LoVo (cell line): ENCODE measurements at regions not wholly inside any gene's neighbourhood (a gene's known extent, or its start where the extent isn't known, plus 50 kb on each side); places are given as distances from the start of the nearest gene placed in this dataset.
"Not testable (repeated sequence)": the region's sequence is repeated elsewhere in the genome, so short reads cannot be mapped to it uniquely, and the experiment has no call there.

Source experiments
- DNase-seq: peaks from one replicate; pipeline ENCODE4 v3.0.0-alpha.2; 2016; ENCODE audit warnings: low spot score

DNA sequence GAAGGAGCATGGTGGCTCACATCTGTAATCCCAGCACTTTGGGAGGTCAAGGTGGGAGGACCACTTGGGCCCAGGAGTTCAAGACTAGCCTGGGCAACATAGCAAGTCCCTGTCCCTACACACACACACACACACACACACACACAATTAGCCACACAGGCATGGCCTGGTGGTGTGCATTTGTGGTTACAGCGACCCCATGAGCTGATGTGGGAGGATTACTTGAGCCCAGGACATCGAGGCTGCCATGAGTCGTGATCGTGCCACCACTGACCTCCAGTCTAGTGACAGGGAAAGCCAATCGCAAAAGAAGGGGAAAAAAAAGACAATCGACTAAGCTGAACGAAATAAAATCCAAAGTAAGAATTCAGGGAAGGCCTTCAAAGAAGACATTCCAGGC, 67.9 kb downstream of the TBX3 start:
- DNase-seq: no peak

DNA sequence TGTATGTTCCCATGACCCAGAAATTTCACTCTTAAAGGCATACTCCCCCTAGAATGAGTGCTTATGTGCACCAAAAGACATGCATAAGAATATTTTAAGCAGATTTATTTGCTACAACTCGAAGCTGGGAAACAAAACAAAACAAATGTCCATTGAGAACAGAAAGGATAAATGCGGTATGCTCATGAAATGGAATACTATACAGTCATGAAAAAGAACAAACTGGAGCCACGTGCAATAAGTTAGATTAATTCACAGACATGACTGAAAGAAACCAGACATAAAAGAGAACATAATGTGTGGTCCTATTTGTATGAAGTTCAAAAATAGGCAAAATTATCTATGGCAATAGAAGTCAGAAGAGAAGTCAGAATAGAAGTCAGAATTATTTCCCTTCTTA, 69.9 kb downstream of the TBX3 start:
- DNase-seq: no peak

DNA sequence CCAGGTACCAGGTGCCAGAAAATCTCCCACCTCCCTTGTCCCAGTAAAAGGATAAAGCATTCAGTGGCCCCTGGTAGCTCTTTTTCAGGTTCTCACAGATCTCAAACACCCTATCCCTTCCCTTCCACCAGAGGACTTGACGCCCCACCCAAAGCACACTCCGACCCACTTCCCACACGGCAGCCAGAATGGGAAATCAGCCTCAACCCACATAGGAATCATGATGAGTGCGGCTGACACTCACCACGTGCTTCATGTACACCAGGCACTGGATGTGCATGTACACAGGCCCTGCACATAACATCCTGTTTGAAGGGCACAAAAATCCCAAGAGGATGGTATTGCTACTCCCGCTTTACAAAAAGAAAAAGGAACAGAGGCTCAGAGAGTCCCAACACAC, 71.9 kb downstream of the TBX3 start:
- DNase-seq: no peak

DNA sequence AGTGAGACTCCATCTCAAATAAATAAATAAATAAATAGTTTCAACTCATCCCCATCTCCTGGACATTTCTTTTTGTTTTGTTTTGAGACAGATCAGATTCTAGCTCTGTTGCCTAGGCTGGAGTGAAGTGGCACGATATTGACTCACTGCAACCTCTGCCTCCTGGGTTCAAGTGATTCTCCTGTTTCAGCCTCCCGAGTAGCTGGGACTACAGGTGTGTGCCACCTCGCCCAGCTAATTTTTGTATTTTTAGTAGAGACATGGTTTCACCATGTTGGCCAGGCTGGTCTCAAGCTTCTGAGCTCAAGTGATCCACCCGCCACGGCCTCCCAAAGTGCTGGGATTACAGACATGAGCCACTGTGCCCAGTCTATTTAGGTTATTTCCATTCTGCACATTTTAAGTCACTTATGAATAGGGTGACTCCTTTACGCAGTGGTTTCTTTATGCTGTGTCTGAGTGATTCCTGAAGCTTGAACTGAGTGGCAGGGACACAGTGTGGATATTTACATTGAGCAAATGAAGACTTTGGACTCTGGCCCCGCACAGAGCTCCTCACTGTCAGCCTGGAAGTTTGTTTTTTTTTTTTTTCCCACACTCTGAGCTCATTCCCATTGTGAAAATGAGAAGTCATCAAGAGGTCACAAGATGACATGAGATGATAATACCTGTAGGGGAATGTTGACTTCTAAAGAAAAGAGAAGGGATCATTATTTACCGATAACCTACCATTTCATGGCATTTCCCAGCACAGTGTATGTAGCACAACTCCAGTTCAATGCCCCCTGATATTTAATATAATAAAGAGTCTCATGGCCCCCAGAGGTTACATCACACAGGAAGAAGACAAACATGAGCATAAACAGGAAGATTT, 72.6 kb downstream of the TBX3 start:
- DNase-seq: peak; percentile 71

DNA sequence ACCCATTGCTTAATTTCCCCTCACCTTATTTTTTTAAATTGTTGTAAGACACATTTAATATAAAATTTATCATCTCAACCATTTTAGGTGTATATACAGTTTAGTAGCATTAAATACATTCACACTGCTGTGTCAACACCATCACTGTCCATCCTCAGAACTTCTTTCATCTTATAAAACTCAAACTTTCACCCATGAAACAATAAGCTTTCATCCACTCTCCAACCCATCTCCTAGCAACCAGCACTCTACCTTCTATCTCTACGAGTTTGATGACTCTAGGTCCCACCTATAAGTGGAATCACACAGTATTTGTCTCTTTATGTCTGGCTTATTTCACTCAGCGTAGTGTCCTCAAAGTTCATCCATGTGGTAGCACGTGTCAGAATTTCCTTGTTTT, 75.5 kb downstream of the TBX3 start:
- DNase-seq: no peak

DNA sequence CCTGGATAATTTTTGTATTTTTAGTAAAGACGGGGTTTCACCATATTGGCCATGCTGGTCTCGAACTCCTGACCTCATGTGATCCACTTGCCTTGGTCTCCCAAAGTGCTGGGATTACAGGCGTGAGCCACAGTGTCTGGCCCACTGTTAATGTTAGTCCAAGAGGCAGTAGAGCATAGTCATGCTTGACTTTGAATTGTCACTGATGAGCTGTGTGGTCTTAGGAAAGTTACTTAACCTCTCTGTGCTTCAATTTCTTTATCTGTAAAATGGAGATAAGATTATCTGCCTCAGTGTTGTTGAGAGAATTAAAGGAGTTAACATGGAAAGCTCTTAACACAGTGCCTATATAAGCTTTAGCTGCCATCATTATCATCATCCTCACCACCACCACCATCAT, 78.1 kb downstream of the TBX3 start:
- no peak for DNase-seq

DNA sequence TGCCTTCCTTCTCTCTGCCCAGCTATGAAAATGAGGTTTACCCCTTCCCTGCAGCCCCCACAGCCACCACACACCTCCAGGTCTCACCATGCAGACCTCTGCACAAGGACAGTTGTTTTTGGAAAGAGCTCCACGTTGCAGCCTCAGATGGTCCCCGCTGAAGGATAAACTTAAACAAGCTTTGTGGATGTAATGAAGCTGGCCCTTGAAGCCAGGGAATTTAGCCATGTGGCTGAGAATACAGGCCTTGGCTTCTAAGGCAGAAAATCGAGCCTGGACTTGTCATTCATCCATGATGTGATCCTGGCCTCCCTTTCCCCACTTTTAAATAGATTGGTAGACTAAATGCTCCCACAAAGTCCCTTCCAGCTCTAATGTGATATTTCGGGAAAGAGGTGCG, 79.4 kb downstream of the TBX3 start:
- DNase-seq: no peak

DNA sequence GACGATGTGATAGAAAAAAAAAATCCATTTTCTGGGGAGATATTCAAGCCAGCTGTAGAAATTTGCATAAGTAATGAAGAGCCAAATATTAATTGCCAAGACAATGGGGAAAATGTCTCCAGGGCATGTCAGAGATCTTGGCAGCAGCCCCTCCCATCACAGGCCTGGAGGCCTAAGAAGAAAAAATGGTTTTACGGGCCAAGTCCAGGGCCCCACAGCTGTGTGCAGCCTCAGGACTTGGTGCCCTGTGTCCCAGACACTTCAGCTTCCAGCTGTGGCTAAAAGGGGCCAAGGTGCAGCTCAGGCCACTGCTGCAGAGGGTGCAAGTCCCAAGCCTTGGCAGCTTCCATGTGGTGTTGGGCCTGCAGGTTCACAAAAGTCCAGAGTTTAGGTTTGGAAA, 83.4 kb downstream of the TBX3 start:
- DNase-seq: not testable (repeated sequence)

DNA sequence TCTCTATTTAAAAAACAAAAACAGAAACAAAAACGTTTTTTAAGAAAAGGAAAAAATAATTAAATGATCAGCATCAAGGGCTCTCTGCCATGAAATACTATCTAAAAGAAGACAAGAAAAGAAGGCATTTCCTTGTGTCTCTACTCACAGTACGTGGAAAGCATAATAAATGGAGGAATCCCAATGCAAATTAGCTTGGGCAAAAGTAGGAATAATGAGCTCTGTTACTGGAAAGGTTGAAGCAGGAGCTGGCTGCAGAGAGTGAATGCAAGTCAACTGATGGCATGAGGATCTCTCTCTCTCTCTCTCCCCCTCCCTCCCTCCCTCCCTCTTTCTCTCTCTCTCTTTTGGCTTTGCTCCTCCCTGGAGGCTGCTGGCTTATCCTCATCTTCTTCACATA, 85.9 kb downstream of the TBX3 start:
- DNase-seq: no peak

DNA sequence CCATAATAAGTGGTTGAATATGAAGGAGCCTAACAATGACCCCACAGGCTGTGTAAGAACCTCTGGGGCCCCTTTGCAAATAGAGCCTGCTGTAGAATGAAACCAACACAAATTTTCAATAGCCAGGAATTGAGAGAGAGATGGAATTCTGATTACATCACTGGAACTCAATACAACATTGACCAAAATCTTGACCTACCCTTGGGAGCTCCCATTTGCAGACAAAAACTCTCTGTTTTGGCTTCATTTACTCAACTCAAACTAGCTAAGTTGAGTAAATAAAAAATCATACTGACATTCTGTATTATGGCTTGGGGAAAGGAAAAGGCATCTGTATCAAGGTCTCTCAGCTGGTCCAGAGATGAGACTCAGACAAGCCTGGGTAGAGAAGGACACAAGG, 91.0 kb downstream of the TBX3 start:
- DNase-seq: no peak

DNA sequence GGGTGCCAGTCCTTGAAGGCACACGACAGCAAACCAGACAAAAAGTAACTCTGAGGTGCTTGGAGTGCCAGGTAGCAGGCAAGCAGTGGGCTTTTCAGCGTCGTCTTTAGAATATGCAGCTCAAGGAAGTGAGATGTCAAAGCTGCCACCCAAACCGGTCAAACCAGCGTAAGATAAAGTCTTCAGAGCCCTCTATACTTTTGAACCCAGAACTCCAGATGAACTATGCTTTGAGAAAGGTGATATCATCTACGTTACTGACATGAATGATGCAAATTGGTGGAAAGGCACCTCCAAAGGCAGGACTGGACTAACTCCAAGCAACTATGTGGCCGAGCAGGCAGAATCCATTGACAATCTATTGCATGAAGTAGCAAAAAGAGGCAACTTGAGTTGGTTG, 95.9 kb downstream of the TBX3 start:
- no peak for DNase-seq

DNA sequence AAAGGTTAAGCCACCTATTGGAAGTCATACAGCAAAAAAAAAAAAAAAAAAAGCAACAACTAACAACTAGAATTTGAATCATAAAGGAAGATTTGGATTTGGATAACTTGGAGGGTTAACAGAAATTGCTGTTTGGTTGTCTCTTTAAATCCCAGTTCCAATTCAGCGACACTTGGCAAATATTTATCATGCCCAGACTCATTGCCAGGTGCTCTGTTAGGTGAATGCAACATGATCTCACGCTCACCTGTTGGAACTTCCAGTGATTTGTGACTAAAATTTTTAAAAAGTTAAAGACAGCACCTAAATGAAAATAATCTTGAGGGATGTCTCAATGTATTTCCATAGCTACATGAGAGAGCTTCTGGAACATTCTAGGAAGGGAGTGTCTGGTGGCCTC, 103.7 kb downstream of the TBX3 start:
- no peak for DNase-seq

DNA sequence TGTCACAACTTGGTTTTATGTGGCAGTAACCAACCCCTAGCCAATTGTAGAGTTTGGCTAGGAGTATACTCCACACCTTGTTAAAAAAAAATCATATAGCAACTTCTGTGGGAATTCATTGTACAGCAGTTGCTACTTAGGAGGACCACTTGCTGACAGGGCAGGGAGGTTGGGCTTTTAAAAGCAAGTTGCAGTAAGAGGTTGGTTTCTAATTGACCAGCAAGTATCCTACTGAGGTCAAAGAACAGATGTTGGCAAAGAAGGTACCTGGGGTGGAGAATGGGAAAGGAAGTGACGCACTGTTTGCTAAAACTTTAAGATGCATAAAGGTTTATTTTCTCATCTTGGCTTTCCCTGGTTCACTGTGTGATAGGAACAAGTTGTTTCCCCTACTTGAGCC, 104.6 kb downstream of the TBX3 start:
- DNase-seq: no peak

DNA sequence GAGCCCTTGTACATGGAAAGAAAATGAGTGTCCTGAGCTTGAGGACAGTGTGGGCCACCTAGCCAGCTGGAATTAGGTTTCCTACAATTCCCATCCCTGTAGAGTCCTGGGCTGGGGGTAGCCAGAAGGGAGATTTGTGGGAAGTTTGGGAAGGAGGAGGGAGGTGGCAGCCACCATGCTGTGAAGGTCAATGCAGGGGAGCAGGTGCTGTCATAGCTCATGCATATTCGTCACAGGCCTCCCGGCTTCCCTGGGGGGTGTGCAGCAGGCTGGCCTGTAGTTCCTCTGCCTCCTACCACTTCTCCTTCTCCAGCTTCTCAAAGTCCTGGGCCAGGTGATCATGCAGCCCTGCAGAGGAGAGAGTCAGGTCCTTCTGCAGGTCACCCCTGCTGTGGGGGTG, 121.3 kb downstream of the TBX3 start:
- no peak for DNase-seq

DNA sequence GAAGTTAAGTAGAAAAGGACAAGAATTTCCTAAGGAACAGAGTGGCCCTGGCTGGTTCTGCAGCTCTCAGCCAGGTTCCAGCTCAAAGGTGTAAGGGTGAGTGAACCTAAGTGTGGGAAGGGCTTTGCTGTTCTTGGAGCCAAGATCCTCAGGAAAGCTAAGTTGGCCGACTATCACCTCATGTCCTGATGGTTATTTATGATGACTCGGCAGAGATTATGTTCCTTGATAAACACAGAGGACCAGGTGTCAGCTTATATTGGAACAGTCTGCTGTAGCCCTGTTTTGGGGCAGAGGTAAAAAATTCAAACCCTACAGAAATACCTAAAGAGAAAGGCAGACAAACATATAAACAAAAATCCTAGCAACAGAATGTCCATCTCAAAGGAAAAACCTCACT, 128.5 kb downstream of the TBX3 start:
- no peak for DNase-seq

DNA sequence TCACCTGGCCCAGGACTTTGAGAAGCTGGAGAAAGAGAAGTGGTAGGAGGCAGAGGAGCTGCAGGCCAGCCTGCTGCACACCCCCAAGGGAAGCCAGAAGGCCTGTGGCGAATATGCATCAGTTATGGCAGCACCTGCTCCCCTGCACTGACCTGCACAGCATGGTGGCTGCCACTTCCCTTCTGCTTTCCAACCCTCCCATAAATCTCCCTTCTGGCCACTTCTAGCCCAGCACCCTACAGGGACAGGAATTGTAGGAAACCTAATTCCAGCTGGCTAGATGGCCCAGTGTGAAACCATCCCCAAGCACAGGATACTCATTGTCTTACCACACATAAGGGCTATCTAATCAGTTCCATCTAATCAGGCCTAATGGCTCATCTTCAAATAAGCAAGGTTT, 136.3 kb downstream of the TBX3 start:
- DNase-seq: no peak

DNA sequence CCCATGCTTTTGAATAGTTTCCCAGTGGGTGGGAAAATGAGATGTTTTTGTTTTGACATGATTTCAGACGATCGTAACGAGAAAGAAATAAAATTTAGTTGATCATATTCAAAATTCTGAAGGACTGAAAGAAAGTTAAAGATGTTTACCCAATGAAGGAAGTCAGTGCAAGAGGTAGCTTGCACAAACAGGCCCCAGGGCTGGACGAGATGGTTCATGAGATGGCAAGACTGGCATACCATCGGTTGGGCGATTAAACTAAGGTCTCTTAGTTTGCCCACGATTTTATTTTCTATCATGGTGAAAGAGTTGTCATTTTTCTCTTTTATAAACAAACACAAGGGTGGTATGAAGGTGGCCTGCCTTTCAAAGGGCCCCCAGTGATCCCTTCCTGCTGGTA, 124.5 kb upstream of the TBX5 start:
- DNase-seq: no peak

DNA sequence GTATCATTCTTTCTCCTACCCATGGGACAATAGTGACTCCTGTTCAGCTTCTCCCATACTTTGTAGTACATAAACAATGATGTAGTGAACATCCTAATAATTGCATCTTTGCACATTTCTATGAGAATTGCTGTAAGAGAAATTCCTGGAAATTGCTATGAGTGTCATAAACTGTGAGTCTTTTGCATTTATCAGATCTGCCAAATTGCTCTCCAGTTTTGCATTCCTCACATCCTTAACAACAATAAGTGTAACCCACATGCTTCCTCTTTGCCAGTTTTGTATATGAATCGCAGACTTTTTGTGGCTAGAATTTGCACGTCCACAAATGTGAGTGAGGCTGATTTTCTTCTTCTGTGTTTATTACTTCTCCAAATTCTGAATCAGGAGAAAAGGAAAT, 124.0 kb upstream of the TBX5 start:
- no peak for DNase-seq

DNA sequence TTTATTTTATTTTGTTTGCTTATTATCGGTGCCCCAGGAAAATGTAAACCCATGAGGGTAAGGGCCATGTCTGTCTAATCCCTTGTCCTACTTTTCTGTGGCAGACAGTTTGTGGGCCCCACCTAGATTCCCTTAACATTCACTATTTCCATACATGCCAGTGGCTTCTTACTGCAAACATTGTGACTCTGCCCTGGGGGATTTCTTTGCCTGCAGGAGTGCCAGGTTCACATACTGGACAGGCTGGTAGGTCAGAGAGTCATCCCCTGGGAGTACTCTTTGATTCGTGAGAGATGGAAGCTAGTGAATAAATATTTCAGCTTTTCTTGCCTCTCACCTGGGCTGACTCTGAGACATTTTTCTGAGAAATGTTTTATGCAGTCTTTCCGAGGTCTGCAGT, 122.8 kb upstream of the TBX5 start:
- DNase-seq: no peak

DNA sequence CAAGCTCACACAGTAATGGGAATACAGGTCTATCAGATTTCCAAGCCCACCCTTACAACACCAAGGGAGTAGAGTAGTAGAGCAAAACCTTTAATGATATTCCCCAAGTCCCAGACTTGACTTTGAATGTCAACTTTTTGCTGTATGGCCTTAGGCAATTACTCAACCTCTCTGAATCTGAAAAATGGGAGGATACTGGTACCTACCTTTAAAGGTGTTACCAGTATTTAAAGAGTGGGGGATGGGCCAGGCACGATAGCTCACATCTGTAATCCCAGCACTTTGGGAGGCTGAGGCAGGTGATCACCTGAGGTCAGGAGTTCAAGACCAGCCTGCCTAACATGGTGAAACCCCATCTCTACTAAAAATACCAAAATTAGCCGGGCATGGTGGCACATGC, 115.2 kb upstream of the TBX5 start:
- not testable (repeated sequence) for DNase-seq

DNA sequence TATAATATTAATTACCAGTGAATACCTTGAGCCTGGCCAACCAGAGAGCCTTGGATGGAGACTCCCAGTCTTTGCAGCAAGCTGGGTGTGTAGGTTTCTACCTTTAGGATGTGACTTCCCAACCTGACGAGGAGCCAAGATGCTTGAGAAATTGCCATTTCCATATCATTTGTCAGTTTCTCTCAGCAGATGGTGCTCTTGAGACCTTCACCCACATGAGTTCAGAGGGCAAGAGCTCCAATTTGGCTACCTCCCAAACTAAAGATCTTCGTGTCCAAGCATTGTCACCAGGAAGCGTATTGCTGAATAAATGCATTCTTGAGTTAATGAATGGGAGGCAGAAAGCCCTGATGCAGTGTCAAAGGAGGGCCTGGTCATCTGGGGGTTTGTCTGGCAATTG, 106.4 kb upstream of the TBX5 start:
- DNase-seq: no peak

DNA sequence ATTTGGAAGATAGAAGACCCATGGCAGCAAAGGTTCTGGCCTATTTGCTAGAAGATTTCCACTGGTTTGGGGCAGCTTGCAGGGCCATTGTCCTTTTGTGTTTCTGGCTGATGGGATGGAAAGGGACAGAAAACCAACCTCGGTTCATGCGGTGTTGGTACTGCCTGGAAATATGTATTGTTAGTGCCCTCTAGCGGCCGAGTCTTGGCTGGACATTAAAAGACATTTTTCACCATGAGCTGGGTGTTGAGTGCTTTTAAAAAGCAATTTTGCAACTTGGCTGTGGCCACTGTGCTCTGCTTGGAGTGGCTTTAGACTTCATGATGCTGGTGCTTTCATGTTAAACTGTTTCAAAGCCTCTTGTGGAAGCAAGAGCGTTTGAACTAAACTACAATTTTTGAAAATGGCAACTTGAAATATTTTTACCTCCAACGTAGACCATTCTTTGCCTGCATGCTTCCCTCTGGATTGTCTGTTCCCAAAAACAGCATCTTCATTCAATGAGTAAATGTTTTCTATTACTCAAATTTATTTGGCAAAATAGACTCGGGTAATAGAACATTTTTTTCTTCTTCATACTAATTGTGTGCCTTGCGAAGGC, 102.7 kb upstream of the TBX5 start:
- peak; percentile 70 for DNase-seq

DNA sequence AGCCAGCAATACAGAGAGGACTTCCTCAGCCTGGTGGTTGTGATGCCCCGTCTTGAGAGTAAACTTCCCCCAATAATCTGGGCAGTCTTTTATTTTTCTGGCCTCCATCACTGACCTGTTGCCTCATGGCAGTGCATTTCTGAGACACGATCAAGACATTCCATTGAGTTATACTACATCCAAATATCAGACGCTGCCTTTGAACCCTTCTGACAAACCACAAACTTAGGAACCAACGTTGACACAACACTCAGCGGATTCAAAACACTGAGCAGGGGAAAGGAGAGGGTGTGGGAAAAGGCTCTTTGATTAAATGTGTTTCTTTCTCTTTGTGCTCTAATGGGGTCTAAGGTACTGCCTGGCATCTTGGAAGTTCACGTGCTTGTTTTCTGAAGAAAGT, 100.7 kb upstream of the TBX5 start:
- DNase-seq: no peak

DNA sequence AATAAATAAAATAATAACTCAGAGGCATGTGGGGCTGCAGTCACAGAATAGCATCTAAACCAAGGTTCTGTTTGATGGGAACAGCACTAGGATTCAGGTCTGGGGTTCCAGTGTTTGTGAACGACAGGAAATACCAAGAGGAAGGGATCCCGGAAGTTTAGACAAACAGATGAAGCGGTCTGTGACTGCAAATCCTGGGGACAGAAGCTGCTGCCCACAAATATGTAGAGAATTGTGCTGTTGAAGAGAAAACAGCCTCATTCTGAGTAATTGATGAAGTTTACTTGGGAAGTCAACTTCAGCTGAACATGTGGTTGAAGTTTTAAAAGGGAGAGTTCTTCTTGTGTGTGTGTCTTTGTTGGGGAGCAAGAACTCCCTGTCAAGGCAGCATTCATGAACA, 98.4 kb upstream of the TBX5 start:
- no peak for DNase-seq
